HS-27A (cell line): ENCODE measurements at regions not wholly inside any gene's neighbourhood (a gene's known extent, or its start where the extent isn't known, plus 50 kb on each side); places are given as distances from the start of the nearest gene placed in this dataset.
"Not testable (repeated sequence)": the region's sequence is repeated elsewhere in the genome, so short reads cannot be mapped to it uniquely, and the experiment has no call there.

Experiments used
- DNase-seq: peaks from one replicate; pipeline ENCODE4 v3.0.0-alpha.2; 2012; ENCODE audit warnings: low read depth, missing footprints

- DNase-seq: not testable (repeated sequence)
Observed at GRCh38 chr3:75607996-75608395, 56.1 kb upstream of the FRG2C start.

GRCh38 chr3:75609598-75609997 is 54.5 kb upstream of the FRG2C start:
- not testable (repeated sequence) for DNase-seq

GRCh38 chr3:75610773-75611172 is 53.4 kb upstream of the FRG2C start:
- DNase-seq: no peak

- not testable (repeated sequence) for DNase-seq
Observed at GRCh38 chr3:75611724-75612460, 52.2 kb upstream of the FRG2C start.
